Activated naive CD8-positive, alpha-beta T cell treated with anti-CD3 and anti-CD28 coated beads for 36 hours (primary cell): ENCODE measurements at regions not wholly inside any gene's neighbourhood (a gene's known extent, or its start where the extent isn't known, plus 50 kb on each side); places are given as distances from the start of the nearest gene placed in this dataset.
"Not testable (repeated sequence)": the region's sequence is repeated elsewhere in the genome, so short reads cannot be mapped to it uniquely, and the experiment has no call there.

Source experiments
- DNase-seq: peaks from one replicate; pipeline ENCODE4 v3.0.0; 2021
- H3K27ac Mint-ChIP-seq: one replicate; pipeline ENCODE4 v1.8.0; 2022; ENCODE audit warnings: mild to moderate bottlenecking, moderate library complexity, mixed read lengths
- H3K27me3 Mint-ChIP-seq: one replicate; pipeline ENCODE4 v1.8.0; 2022; ENCODE audit warnings: mild to moderate bottlenecking, mixed read lengths
- H3K36me3 Mint-ChIP-seq: one replicate; pipeline ENCODE4 v1.8.0; 2021; ENCODE audit warnings: mild to moderate bottlenecking, mixed read lengths
- H3K4me1 Mint-ChIP-seq: one replicate; pipeline ENCODE4 v1.8.0; 2021; ENCODE audit warnings: mixed read lengths
- H3K4me3 Mint-ChIP-seq: one replicate; pipeline ENCODE4 v1.8.0; 2022; ENCODE audit warnings: mild to moderate bottlenecking, moderate library complexity, mixed read lengths
- H3K9me3 Mint-ChIP-seq: one replicate; pipeline ENCODE4 v1.8.0; 2022; ENCODE audit warnings: mixed read lengths

GRCh38 chrX:120740072-120740471 is 110.2 kb upstream of the C1GALT1C1 start:
- Mint-ChIP-seq H3K27ac (no peak overlapping the region), H3K4me3 (no peak overlapping the region), H3K4me1 (peaks cover 20% of the 10 kb centered on the region), H3K36me3 (no peaks in the 10 kb centered on the region), H3K27me3 (no peaks in the 10 kb centered on the region), H3K9me3 (peaks cover 2% of the 10 kb centered on the region)
- DNase-seq, result no peak

GRCh38 chrX:120739300-120739699 is 109.4 kb upstream of the C1GALT1C1 start:
- H3K36me3 Mint-ChIP-seq, result no peaks in the 10 kb centered on the region
- no peaks in the 10 kb centered on the region for H3K27me3 Mint-ChIP-seq
- DNase-seq, result no peak
- H3K9me3 Mint-ChIP-seq, result no peaks in the 10 kb centered on the region
- H3K27ac Mint-ChIP-seq, result no peak overlapping the region
- H3K4me1 Mint-ChIP-seq, result peaks cover 20% of the 10 kb centered on the region
- no peak overlapping the region for H3K4me3 Mint-ChIP-seq

- H3K27ac Mint-ChIP-seq, result no peak overlapping the region
- peaks cover 20% of the 10 kb centered on the region for H3K4me1 Mint-ChIP-seq
- H3K4me3 Mint-ChIP-seq, result no peak overlapping the region
- no peaks in the 10 kb centered on the region for H3K36me3 Mint-ChIP-seq
- no peaks in the 10 kb centered on the region for H3K9me3 Mint-ChIP-seq
- H3K27me3 Mint-ChIP-seq, result no peaks in the 10 kb centered on the region
- DNase-seq, result no peak
These were observed 107.1 kb upstream of the C1GALT1C1 start for GRCh38 chrX:120736989-120737388.

- Mint-ChIP-seq H3K36me3 (no peaks in the 10 kb centered on the region), H3K27me3 (no peaks in the 10 kb centered on the region), H3K4me1 (peaks cover 20% of the 10 kb centered on the region), H3K9me3 (no peaks in the 10 kb centered on the region), H3K27ac (no peak overlapping the region), H3K4me3 (no peak overlapping the region)
- DNase-seq, result no peak
These were observed 106.1 kb upstream of the C1GALT1C1 start for GRCh38 chrX:120735966-120736365.

- no peak for DNase-seq
- Mint-ChIP-seq H3K27ac (no peak overlapping the region), H3K27me3 (no peaks in the 10 kb centered on the region), H3K4me3 (no peak overlapping the region), H3K9me3 (no peaks in the 10 kb centered on the region), H3K36me3 (no peaks in the 10 kb centered on the region), H3K4me1 (peaks cover 13% of the 10 kb centered on the region)
These were observed 103.0 kb upstream of the C1GALT1C1 start for GRCh38 chrX:120732879-120733278.

- no peak for DNase-seq
- Mint-ChIP-seq H3K4me1 (peaks cover 10% of the 10 kb centered on the region), H3K27ac (no peak overlapping the region), H3K9me3 (no peaks in the 10 kb centered on the region), H3K27me3 (no peaks in the 10 kb centered on the region), H3K4me3 (no peak overlapping the region), H3K36me3 (no peaks in the 10 kb centered on the region)
These were observed 102.6 kb upstream of the C1GALT1C1 start for GRCh38 chrX:120732461-120732860.

- no peak overlapping the region for H3K27ac Mint-ChIP-seq
- peaks cover under 1% of the 10 kb centered on the region for H3K4me1 Mint-ChIP-seq
- no peaks in the 10 kb centered on the region for H3K9me3 Mint-ChIP-seq
- no peak for DNase-seq
- H3K4me3 Mint-ChIP-seq, result no peak overlapping the region
- no peaks in the 10 kb centered on the region for H3K27me3 Mint-ChIP-seq
- H3K36me3 Mint-ChIP-seq, result no peaks in the 10 kb centered on the region
These were observed 101.5 kb upstream of the C1GALT1C1 start for GRCh38 chrX:120731386-120731785.

GRCh38 chrX:120729506-120730255 is 99.8 kb upstream of the C1GALT1C1 start:
- H3K9me3 Mint-ChIP-seq, H3K36me3 Mint-ChIP-seq, H3K4me3 Mint-ChIP-seq, H3K27ac Mint-ChIP-seq, DNase-seq, H3K4me1 Mint-ChIP-seq, H3K27me3 Mint-ChIP-seq: not testable (repeated sequence)

- peaks cover 3% of the 10 kb centered on the region for H3K4me1 Mint-ChIP-seq
- DNase-seq, result no peak
- no peaks in the 10 kb centered on the region for H3K27me3 Mint-ChIP-seq
- no peaks in the 10 kb centered on the region for H3K9me3 Mint-ChIP-seq
- H3K4me3 Mint-ChIP-seq, result no peak overlapping the region
- H3K27ac Mint-ChIP-seq, result no peak overlapping the region
- H3K36me3 Mint-ChIP-seq, result no peaks in the 10 kb centered on the region
These were observed 98.1 kb upstream of the C1GALT1C1 start for GRCh38 chrX:120727911-120728310.

GRCh38 chrX:120727452-120727851 is 97.6 kb upstream of the C1GALT1C1 start:
- H3K9me3 Mint-ChIP-seq, result no peaks in the 10 kb centered on the region
- no peak for DNase-seq
- peaks cover 3% of the 10 kb centered on the region for H3K4me1 Mint-ChIP-seq
- no peaks in the 10 kb centered on the region for H3K27me3 Mint-ChIP-seq
- H3K36me3 Mint-ChIP-seq, result no peaks in the 10 kb centered on the region
- no peak overlapping the region for H3K27ac Mint-ChIP-seq
- H3K4me3 Mint-ChIP-seq, result no peak overlapping the region

GRCh38 chrX:120726294-120726693 is 96.4 kb upstream of the C1GALT1C1 start:
- H3K4me3 Mint-ChIP-seq, result no peak overlapping the region
- H3K4me1 Mint-ChIP-seq, result peaks cover 3% of the 10 kb centered on the region

GRCh38 chrX:120725874-120726273 is 96.0 kb upstream of the C1GALT1C1 start:
- Mint-ChIP-seq H3K36me3 (no peaks in the 10 kb centered on the region), H3K4me1 (peaks cover 3% of the 10 kb centered on the region), H3K9me3 (peaks cover 3% of the 10 kb centered on the region), H3K27me3 (no peaks in the 10 kb centered on the region), H3K27ac (no peak overlapping the region), H3K4me3 (no peak overlapping the region)
- no peak for DNase-seq

More at GRCh38 chrX:120726294-120726693, 96.4 kb upstream of the C1GALT1C1 start:
- Mint-ChIP-seq H3K9me3 (peaks cover 3% of the 10 kb centered on the region), H3K27me3 (no peaks in the 10 kb centered on the region), H3K36me3 (no peaks in the 10 kb centered on the region), H3K27ac (no peak overlapping the region)
- DNase-seq, result no peak

GRCh38 chrX:120719622-120720021 is 89.8 kb upstream of the C1GALT1C1 start:
- Mint-ChIP-seq H3K4me3 (no peak overlapping the region), H3K27ac (no peak overlapping the region), H3K4me1 (no peaks in the 10 kb centered on the region), H3K9me3 (peaks cover 3% of the 10 kb centered on the region), H3K36me3 (no peaks in the 10 kb centered on the region), H3K27me3 (no peaks in the 10 kb centered on the region)
- DNase-seq, result no peak

- no peak overlapping the region for H3K27ac Mint-ChIP-seq
- H3K27me3 Mint-ChIP-seq, result no peaks in the 10 kb centered on the region
- no peak for DNase-seq
- H3K36me3 Mint-ChIP-seq, result no peaks in the 10 kb centered on the region
- no peaks in the 10 kb centered on the region for H3K4me1 Mint-ChIP-seq
- H3K4me3 Mint-ChIP-seq, result no peak overlapping the region
- peaks cover 3% of the 10 kb centered on the region for H3K9me3 Mint-ChIP-seq
These were observed 89.1 kb upstream of the C1GALT1C1 start for GRCh38 chrX:120718969-120719368.

GRCh38 chrX:120702337-120702736 is 72.5 kb upstream of the C1GALT1C1 start:
- H3K4me3 Mint-ChIP-seq, DNase-seq, H3K4me1 Mint-ChIP-seq, H3K27ac Mint-ChIP-seq, H3K27me3 Mint-ChIP-seq: not testable (repeated sequence)
- H3K36me3 Mint-ChIP-seq, result peaks cover 20% of the 10 kb centered on the region
- H3K9me3 Mint-ChIP-seq, result peaks cover 20% of the 10 kb centered on the region

- DNase-seq, result peak; percentile 45
- H3K36me3 Mint-ChIP-seq, result peaks cover 21% of the 10 kb centered on the region
- H3K4me1 Mint-ChIP-seq, result peaks cover 16% of the 10 kb centered on the region
- peak overlapping the region; percentile 14 for H3K4me3 Mint-ChIP-seq
- H3K9me3 Mint-ChIP-seq, result peaks cover 21% of the 10 kb centered on the region
- peak overlapping the region; percentile 95 for H3K27ac Mint-ChIP-seq
- H3K27me3 Mint-ChIP-seq, result no peaks in the 10 kb centered on the region
These were observed 67.2 kb upstream of the C1GALT1C1 start for GRCh38 chrX:120697053-120697452.
